ENCODE measurements at regions not wholly inside any gene's neighbourhood (a gene's known extent, or its start where the extent isn't known, plus 50 kb on each side); places are given as distances from the start of the nearest gene placed in this dataset.

DNA sequence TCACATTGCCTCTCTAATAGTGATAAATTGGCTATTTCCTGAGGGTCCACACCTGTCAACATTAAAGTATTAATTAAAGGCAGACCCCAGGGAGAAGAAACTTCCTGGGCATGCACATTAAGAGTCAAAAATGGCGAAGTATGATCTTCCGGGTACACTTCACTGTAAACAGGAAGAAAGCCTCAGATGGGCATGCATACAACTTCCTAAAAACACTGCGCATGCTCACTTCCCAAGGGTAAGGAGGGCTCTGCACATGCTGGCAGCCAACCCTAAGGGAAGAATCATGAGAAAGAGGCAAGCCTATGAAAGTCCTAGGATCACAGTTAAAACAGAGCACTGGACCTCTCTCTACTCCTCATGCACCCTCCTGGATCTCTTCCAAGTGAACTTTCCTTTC lies 80.1 kb upstream of the IMMP2L start:
- Histone ChIP-seq H3K36me3 (no peaks in the 10 kb centered on the region), H3K4me3 (no peak overlapping the region), H3K9me3 (no peaks in the 10 kb centered on the region), H3K4me1 (no peaks in the 10 kb centered on the region), H3K27me3 (no peaks in the 10 kb centered on the region), H3K27ac (no peak overlapping the region)
- TF ChIP-seq, protein P1, sequence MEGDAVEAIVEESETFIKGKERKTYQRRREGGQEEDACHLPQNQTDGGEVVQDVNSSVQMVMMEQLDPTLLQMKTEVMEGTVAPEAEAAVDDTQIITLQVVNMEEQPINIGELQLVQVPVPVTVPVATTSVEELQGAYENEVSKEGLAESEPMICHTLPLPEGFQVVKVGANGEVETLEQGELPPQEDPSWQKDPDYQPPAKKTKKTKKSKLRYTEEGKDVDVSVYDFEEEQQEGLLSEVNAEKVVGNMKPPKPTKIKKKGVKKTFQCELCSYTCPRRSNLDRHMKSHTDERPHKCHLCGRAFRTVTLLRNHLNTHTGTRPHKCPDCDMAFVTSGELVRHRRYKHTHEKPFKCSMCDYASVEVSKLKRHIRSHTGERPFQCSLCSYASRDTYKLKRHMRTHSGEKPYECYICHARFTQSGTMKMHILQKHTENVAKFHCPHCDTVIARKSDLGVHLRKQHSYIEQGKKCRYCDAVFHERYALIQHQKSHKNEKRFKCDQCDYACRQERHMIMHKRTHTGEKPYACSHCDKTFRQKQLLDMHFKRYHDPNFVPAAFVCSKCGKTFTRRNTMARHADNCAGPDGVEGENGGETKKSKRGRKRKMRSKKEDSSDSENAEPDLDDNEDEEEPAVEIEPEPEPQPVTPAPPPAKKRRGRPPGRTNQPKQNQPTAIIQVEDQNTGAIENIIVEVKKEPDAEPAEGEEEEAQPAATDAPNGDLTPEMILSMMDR (IDR thresholded peaks at IDR 0.05): no peak
- no peak for TF ChIP-seq EP300 (IDR thresholded peaks at IDR 0.05)
- TF ChIP-seq POLR2AphosphoS5 (IDR thresholded peaks at IDR 0.05): no peak
- no peak for TF ChIP-seq POLR2A (IDR thresholded peaks at IDR 0.05)
- WGBS: 83% methylated on average over 3 of the region's 3 CpGs
- no peak for DNase-seq (ENCODE audit: low spot score in 2 of 2)

DNA sequence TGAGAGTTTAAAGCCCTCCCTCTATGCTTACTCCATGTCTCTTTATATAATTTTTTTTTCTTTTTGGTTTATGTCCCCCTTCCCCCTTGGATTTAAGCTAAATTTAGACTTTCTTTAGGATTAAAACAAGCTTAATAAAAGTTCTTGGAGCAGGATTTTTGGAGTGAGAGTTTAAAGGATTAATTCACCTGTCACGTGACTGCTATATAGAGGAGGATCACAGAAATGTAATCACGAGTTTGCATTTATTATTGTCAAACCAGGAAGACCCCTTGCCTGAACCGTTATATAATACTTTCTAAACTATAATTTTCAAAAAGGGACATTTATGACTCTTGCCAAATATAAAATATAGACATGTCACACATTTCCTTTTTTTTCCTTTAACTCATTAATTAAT lies 78.1 kb upstream of the IMMP2L start:
- no peak for DNase-seq (ENCODE audit: low spot score in 2 of 2)
- Histone ChIP-seq H3K27me3 (no peaks in the 10 kb centered on the region), H3K27ac (no peak overlapping the region), H3K36me3 (no peaks in the 10 kb centered on the region), H3K4me1 (no peaks in the 10 kb centered on the region), H3K9me3 (no peaks in the 10 kb centered on the region), H3K4me3 (no peak overlapping the region)
- TF ChIP-seq, protein P1 (IDR thresholded peaks at IDR 0.05): no peak
- TF ChIP-seq POLR2AphosphoS5 (IDR thresholded peaks at IDR 0.05) (no peak), POLR2A (IDR thresholded peaks at IDR 0.05) (no peak), EP300 (IDR thresholded peaks at IDR 0.05) (no peak)
- WGBS: 40% methylated on average over 3 of the region's 3 CpGs

DNA sequence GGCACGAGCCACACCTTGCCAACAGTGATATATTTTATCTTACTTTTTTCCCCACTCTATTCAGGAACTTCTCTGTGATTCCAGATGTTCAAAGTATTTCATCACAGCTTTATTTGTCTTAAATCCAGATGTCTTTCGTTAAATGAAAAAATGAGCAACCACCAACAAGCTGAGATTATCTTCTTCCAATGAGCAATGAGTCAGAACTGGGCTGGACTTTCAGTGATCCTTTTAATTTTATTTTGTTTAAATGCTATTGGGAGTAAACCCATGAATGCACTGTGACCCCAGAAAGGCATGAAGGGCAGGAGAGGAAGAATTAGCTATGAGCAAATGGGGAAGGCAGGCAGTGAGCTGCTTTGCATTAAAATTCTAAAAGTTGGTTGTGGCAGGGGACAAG lies 77.6 kb upstream of the IMMP2L start:
- H3K9me3 ChIP-seq: no peaks in the 10 kb centered on the region
- 34% methylated on average over 2 of the region's 2 CpGs for WGBS
- no peaks in the 10 kb centered on the region for H3K36me3 ChIP-seq
- H3K4me1 ChIP-seq: no peaks in the 10 kb centered on the region
- no peaks in the 10 kb centered on the region for H3K27me3 ChIP-seq
- no peak overlapping the region for H3K4me3 ChIP-seq
- no peak for DNase-seq (ENCODE audit: low spot score in 2 of 2)
- no peak overlapping the region for H3K27ac ChIP-seq
- TF ChIP-seq, protein P1 (IDR thresholded peaks at IDR 0.05): no peak
- TF ChIP-seq POLR2AphosphoS5 (IDR thresholded peaks at IDR 0.05) (no peak), POLR2A (IDR thresholded peaks at IDR 0.05) (no peak), EP300 (IDR thresholded peaks at IDR 0.05) (no peak)

DNA sequence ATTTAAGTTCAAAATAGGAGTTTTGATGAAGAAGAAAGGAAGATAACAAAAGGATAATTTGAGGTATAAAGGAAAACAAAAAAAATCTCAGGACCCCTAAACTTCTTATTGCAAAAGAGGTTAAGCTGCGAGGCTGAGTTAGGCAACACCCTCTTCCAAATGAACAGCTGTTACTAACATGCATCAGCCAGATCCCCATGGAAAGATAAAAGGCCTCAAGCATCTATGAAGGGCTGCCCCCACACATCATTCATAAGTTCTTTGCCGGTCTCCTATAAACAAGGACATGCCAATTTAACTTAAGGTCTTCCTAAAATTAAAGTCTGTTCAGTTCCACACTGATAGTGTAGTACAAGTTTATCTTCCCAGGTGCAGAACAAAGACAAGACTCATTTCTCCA lies 75.8 kb upstream of the IMMP2L start:
- Histone ChIP-seq H3K36me3 (no peaks in the 10 kb centered on the region), H3K4me1 (no peaks in the 10 kb centered on the region), H3K27me3 (no peaks in the 10 kb centered on the region), H3K4me3 (no peak overlapping the region), H3K9me3 (no peaks in the 10 kb centered on the region), H3K27ac (no peak overlapping the region)
- DNase-seq (ENCODE audit: low spot score in 2 of 2): no peak
- TF ChIP-seq POLR2A (IDR thresholded peaks at IDR 0.05): no peak
- TF ChIP-seq, protein P1 (IDR thresholded peaks at IDR 0.05): no peak
- no peak for TF ChIP-seq EP300 (IDR thresholded peaks at IDR 0.05)
- TF ChIP-seq POLR2AphosphoS5 (IDR thresholded peaks at IDR 0.05): no peak
- 46% methylated on average over 2 of the region's 2 CpGs for WGBS

DNA sequence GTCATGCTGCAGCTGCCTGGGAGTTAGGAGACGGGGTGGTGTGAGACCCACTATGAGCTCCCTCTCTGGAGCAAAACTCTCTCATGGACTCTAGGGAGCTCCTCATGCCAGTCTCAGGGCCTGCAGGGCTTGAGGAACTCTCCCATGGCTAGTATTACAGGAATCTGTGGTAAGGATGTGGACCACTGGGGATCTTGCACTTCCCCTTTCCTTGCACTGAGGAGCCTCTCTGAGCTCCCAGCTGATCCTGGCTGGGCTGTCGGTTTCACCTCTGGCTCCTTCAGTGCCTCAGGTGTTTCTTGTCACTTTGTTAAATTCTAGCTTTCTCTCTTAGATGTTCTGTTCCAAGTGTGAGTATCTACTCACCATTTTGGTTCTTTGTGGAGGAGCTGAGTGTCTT lies 71.6 kb upstream of the IMMP2L start:
- H3K4me1 ChIP-seq: no peaks in the 10 kb centered on the region
- H3K36me3 ChIP-seq: no peaks in the 10 kb centered on the region
- no peaks in the 10 kb centered on the region for H3K27me3 ChIP-seq
- no peak overlapping the region for H3K27ac ChIP-seq
- DNase-seq (ENCODE audit: low spot score in 2 of 2): no peak
- peaks cover 4% of the 10 kb centered on the region for H3K9me3 ChIP-seq
- no peak overlapping the region for H3K4me3 ChIP-seq
- TF ChIP-seq POLR2A (IDR thresholded peaks at IDR 0.05): no peak
- 61% methylated on average over 2 of the region's 2 CpGs for WGBS

DNA sequence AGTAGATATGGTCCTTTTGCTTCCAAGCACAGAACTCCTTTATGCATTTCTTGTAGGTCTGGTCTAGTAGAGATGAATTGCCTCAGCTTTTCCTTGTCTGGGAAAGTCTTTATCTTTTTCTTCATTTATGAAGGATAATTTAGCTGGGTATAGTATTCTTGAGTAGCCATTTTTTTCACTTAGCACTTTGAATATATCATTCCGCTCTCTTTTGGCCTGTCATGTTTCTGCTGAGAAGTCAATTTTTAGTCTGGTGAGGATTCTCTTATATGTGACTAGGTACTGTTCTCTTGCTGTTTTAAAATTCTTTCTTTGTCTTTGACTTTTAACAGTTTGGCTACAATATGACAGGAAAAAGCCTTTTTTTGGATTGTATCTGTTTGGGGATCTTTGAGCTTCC lies 68.6 kb upstream of the IMMP2L start:
- no peaks in the 10 kb centered on the region for H3K4me1 ChIP-seq
- 97% methylated on average over 1 of the region's 1 CpG for WGBS
- H3K27me3 ChIP-seq: no peaks in the 10 kb centered on the region
- no peak for DNase-seq (ENCODE audit: low spot score in 2 of 2)
- no peaks in the 10 kb centered on the region for H3K36me3 ChIP-seq
- H3K4me3 ChIP-seq: no peak overlapping the region
- no peak for TF ChIP-seq EP300 (IDR thresholded peaks at IDR 0.05)
- TF ChIP-seq, protein P1 (IDR thresholded peaks at IDR 0.05): no peak
- no peak for TF ChIP-seq POLR2AphosphoS5 (IDR thresholded peaks at IDR 0.05)
- no peak for TF ChIP-seq POLR2A (IDR thresholded peaks at IDR 0.05)
- no peak overlapping the region for H3K27ac ChIP-seq
- H3K9me3 ChIP-seq: peaks cover 4% of the 10 kb centered on the region
